KOPT-K1 (cell line): ENCODE measurements at regions not wholly inside any gene's neighbourhood (a gene's known extent, or its start where the extent isn't known, plus 50 kb on each side); places are given as distances from the start of the nearest gene placed in this dataset.

Experiments used
- H3K27ac ChIP-seq: fragments of 200-600 bp; sonication (generic); 2 replicates; pipeline ENCODE4 v1.5.1; 2016; ENCODE audit warnings: antibody characterized with exemption, mild to moderate bottlenecking, low read depth, low read length; ENCODE audit not compliant: poor library complexity, severe bottlenecking
- H3K36me3 ChIP-seq: fragments of 200-600 bp; sonication (generic); 2 replicates; pipeline ENCODE4 v1.5.1; 2017; ENCODE audit warnings: antibody characterized with exemption, mild to moderate bottlenecking, low read length, moderate library complexity; ENCODE audit not compliant: insufficient read depth
- H3K9me3 ChIP-seq: fragments of 200-600 bp; sonication (generic); 2 replicates; pipeline ENCODE4 v1.5.1; 2017; ENCODE audit warnings: antibody characterized with exemption, low read length, mild to moderate bottlenecking; ENCODE audit not compliant: insufficient read depth, poor library complexity, severe bottlenecking

DNA sequence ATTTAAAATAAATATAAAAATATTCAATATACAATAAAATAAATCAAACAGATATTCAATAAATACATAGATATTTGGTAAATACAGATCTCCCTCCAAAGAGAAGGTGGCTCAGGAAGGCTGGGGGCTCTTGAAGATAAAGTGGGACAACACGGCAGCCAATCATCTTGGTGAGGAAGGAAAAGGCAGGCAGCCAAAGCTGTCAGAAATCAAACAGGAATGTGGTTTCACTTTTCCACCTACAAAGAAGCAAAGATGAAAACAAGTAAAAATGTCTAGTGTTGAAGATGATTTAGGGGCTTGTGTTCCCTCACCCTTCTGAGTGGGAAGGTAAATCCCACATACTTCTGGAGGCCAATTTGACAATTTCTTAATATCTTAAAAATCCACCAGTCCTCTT, 85.7 kb downstream of the B3GNT2 start:
- H3K27ac ChIP-seq: no peak overlapping the region
- no peaks in the 10 kb centered on the region for H3K36me3 ChIP-seq
- peaks cover 56% of the 10 kb centered on the region for H3K9me3 ChIP-seq

DNA sequence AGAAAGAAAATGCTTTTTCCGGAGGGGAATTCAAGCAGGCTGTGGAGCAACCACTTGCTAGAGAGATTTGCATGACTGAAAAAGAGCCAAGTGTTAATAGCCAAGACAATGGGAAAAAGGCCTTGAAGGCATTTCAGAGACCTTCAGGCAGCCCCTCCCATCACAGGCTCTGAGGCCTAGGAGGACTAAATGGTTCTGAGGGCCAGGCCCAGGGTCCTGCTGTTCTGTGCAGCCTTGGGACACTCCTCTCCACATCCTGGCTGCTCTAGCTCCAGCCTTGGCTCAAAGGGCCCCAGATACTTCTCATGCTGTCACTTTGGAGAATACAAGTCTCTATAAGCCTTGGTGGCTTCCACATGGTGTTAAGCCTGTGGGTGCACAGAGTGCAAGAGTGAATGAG, 81.8 kb downstream of the B3GNT2 start:
- H3K9me3 ChIP-seq: peaks cover 40% of the 10 kb centered on the region

More for the DNA sequence above, 81.8 kb downstream of the B3GNT2 start:
- no peaks in the 10 kb centered on the region for H3K36me3 ChIP-seq
- no peak overlapping the region for H3K27ac ChIP-seq
